ENCODE measurements at regions not wholly inside any gene's neighbourhood (a gene's known extent, or its start where the extent isn't known, plus 50 kb on each side); places are given as distances from the start of the nearest gene placed in this dataset.

DNA sequence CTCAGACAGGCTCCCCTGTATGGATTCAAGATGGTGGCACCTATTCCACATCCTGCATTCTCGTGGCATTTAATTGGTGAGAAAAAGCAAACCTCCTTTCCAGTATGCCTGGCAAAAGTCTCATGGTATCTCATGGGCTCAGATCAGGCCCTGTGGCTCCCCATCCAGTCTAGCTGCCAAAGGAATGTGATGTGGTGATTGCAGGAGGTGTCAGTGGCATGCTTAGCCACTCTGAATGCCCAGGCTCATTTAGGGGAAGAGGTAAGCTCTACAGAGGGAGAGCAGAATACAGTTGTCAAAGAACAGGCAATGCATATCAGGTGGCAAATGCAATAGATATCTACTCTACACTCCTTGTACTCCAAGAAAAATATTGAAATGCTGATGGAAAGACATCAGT, 146.7 kb downstream of the SPATA19 start:
- Mint-ChIP-seq H3K9me3 (no peaks in the 10 kb centered on the region), H3K4me3 (no peak overlapping the region), H3K4me1 (no peaks in the 10 kb centered on the region), H3K36me3 (no peaks in the 10 kb centered on the region), H3K27me3 (no peaks in the 10 kb centered on the region), H3K27ac (no peak overlapping the region)
- ATAC-seq (ENCODE audit: low read depth) = no peak
- POLR2A ChIA-PET = no interaction called here
- DNase-seq = no peak

DNA sequence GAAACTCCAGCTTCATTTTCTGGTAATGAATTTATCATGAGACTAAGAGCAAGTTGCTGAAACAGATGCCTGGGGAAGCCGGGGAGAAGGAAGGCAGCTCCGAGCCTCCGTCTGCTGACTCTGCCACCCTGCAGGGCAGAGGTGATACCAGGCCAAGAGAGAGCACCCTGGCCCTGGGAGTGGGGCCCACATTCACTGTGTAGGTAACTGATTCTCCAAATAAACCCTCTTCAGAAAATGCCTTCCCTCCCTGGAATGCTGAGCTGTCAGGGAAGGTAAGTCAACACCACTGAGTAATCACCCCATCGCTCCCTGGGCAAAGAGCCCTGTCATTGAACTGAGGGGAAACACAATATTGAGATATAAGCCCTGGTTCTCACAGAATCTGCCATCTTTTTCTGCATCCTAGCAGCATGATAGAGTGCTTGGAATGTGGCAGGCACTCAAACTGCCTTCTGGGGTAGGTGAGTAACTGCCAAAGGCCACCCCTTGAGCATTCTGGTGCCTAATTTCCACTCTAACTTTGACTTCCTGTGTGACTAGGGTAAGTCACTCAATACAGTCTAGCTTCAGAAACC, 147.6 kb downstream of the SPATA19 start:
- no peaks in the 10 kb centered on the region for H3K4me1 Mint-ChIP-seq
- no peaks in the 10 kb centered on the region for H3K27me3 Mint-ChIP-seq
- DNase-seq (no peak), ATAC-seq (ENCODE audit: low read depth) (no peak)
- no peaks in the 10 kb centered on the region for H3K9me3 Mint-ChIP-seq
- H3K27ac Mint-ChIP-seq = no peak overlapping the region
- no peak overlapping the region for H3K4me3 Mint-ChIP-seq
- no peaks in the 10 kb centered on the region for H3K36me3 Mint-ChIP-seq
- POLR2A ChIA-PET = no interaction called here

DNA sequence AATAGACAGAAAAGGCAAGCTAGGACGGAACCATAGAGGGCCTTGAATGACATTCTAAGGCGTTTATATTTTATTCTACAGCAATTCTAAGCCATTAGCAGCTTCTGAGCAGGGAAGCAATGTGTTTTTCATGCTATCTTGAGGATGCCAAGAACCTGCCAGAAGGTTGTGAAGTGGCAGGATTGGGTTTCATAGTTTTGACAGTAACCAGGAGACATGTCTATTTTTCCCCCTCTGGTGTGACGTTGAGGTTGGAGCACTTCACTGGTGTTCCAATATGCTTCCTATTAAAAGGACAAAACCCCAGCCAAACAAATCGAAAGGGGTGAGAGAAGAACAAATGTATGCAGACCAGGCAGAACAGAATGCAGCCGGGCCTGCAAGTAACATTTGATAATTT, 148.2 kb downstream of the SPATA19 start:
- DNase-seq (no peak), ATAC-seq (ENCODE audit: low read depth) (no peak)
- H3K27ac Mint-ChIP-seq = no peak overlapping the region
- POLR2A ChIA-PET = no interaction called here
- H3K4me3 Mint-ChIP-seq = no peak overlapping the region
- no peaks in the 10 kb centered on the region for H3K9me3 Mint-ChIP-seq
- no peaks in the 10 kb centered on the region for H3K27me3 Mint-ChIP-seq
- no peaks in the 10 kb centered on the region for H3K36me3 Mint-ChIP-seq
- no peaks in the 10 kb centered on the region for H3K4me1 Mint-ChIP-seq

DNA sequence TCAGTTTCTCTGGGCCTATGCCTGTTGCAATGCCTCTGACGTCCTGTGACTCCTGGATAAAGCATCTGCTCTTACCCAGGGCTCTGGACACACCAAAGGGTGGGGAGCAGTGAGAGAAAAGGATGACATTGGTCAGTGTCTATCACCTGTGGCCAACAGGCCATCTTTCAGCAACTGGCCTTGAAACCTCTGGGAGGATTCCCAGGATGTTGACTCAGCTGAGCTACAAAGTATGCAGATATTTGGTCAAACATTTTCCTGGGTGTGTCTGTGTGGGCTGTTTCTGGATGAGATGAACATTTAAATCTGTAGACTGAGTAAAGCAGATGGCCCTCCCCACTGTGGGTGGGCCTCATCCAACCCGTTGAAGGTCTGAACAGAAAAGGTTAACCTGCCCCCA, 149.9 kb downstream of the SPATA19 start:
- H3K4me3 Mint-ChIP-seq = no peak overlapping the region
- ATAC-seq (ENCODE audit: low read depth) (no peak), DNase-seq (no peak)
- no peaks in the 10 kb centered on the region for H3K36me3 Mint-ChIP-seq
- no peaks in the 10 kb centered on the region for H3K4me1 Mint-ChIP-seq
- H3K9me3 Mint-ChIP-seq = no peaks in the 10 kb centered on the region
- H3K27me3 Mint-ChIP-seq = no peaks in the 10 kb centered on the region
- POLR2A ChIA-PET = no interaction called here
- no peak overlapping the region for H3K27ac Mint-ChIP-seq

DNA sequence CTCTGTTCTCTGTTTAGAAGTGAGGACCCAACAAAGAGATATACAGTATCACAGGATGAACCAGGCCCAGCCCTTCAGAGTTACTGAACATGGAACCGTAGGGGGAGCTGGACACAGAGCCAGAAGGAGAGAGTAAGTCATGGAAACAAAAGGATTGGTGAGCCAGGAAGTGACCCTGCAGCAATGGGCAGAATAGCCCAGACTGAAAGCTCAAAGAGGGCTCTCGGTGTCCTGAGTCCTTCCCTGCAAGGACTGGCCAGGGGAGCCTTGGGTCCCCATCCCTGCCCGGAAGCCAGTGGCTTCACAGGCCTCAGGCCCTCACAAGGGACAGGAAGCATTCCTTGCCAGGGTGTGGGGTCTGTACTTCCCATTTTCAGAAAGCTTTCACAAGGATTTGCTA, 150.6 kb downstream of the SPATA19 start:
- Mint-ChIP-seq H3K27ac (no peak overlapping the region), H3K4me1 (no peaks in the 10 kb centered on the region), H3K4me3 (no peak overlapping the region), H3K36me3 (no peaks in the 10 kb centered on the region), H3K27me3 (no peaks in the 10 kb centered on the region), H3K9me3 (no peaks in the 10 kb centered on the region)
- DNase-seq (no peak), ATAC-seq (ENCODE audit: low read depth) (no peak)
- POLR2A ChIA-PET = no interaction called here

DNA sequence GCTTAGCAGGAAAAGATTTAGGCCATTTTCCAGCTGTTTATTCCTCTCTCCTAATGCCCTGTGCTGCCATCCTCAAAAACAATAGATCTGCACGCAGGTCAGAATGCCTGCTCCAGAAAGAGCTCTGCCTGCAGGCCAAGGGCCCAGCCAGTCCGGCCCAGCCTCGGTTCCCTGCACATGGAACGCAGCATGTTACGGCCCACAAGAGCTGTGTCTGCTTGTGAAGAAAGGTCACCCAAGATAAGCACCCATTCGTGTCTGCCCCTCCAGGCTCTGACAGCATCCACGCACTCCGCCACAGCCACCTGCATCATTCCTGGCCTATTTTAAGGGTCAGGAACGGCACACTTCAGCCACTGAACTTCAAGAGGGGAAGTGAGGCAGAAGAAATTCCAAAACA, 152.2 kb downstream of the SPATA19 start:
- DNase-seq (no peak), ATAC-seq (ENCODE audit: low read depth) (no peak)
- no peak overlapping the region for H3K4me3 Mint-ChIP-seq
- no peaks in the 10 kb centered on the region for H3K36me3 Mint-ChIP-seq
- peaks cover 2% of the 10 kb centered on the region for H3K27me3 Mint-ChIP-seq
- H3K4me1 Mint-ChIP-seq = no peaks in the 10 kb centered on the region
- POLR2A ChIA-PET = no interaction called here
- H3K9me3 Mint-ChIP-seq = no peaks in the 10 kb centered on the region
- H3K27ac Mint-ChIP-seq = no peak overlapping the region

DNA sequence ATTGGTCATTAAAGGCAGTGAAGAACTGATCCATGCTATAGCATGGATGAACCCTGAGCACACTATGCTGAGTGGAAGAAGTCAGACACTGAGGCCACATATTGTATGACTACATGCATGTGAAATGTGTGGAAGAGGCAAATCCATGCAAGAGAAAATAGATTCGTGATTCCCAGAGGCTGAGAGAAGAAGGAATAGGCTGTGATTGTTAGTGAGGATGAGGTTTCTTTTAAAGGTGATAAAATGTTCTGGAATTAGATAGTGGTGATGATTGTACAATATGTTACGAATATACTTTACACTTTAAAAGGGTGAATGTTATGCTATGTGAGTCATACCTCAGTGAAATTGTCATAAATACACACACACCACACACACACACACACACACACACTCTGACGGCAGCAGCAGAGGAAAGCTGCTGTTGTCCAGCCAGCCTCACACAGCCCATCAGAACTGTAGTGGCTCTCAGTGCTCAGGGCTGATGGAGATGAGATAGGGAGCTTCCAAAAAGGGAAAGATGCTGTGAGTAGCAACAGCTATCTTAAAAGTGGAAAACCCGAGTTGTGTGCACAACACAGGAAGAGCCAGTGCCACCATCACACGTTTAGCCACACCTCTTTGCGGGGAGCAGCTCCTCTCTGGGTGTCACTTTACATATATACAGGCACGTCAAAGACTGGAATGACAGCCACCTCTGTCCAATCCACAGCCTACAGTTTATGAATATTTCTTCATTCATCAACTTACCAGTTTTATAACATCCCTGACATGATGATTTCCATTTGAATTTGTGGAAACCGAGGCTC, 153.0 kb downstream of the SPATA19 start:
- DNase-seq = no peak
- Mint-ChIP-seq H3K9me3 (no peaks in the 10 kb centered on the region), H3K4me3 (no peak overlapping the region), H3K4me1 (no peaks in the 10 kb centered on the region), H3K27ac (no peak overlapping the region), H3K36me3 (no peaks in the 10 kb centered on the region), H3K27me3 (peaks cover 2% of the 10 kb centered on the region)
- ATAC-seq (ENCODE audit: low read depth) = no peak
- POLR2A ChIA-PET = no interaction called here

DNA sequence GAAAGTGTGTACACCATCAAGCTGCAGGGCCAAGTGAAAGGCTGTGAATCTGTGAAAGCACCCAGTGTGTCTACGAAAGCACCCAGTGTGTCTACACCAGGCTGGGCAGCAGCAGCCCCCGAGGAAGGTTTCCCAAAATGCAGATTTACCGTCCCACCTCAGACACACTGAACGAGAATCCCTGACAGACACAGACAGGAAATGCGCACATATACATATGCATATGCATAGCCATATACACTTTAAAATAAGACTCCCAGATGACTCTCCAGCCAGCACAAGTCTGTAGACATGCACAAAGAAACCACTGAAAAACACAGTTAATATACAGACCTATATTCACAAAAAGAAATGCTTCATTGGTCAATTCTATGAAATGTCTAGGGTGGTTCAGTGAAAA, 155.5 kb upstream of the OPCML start:
- H3K27me3 Mint-ChIP-seq = peaks cover 2% of the 10 kb centered on the region

DNA sequence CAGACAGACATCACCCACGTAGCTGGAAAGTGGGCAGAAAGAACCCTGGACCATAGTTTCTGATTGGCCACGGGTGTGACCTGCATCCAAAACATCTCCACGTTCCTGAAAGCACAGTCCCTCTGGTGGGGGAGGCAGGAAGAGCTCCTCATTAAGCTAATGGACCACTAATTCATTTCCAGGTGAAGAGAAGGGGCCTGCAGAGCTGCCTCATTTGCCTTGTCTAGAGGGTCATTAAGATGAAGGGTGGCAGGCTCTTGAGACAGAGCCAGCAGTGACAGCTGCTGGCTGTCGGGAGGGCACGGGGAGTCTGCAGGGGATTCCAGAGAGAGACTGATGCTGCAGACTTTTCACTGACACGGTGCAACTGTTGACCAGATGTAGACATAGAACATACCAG, 149.6 kb upstream of the OPCML start:
- H3K36me3 Mint-ChIP-seq = no peaks in the 10 kb centered on the region
- H3K9me3 Mint-ChIP-seq = no peaks in the 10 kb centered on the region
- POLR2A ChIA-PET = no interaction called here
- ATAC-seq (ENCODE audit: low read depth) (no peak), DNase-seq (no peak)
- no peaks in the 10 kb centered on the region for H3K4me1 Mint-ChIP-seq
- no peak overlapping the region for H3K27ac Mint-ChIP-seq
- H3K27me3 Mint-ChIP-seq = peaks cover 2% of the 10 kb centered on the region
- no peak overlapping the region for H3K4me3 Mint-ChIP-seq

More for the DNA sequence above, 155.5 kb upstream of the OPCML start:
- H3K9me3 Mint-ChIP-seq = no peaks in the 10 kb centered on the region
- H3K4me1 Mint-ChIP-seq = no peaks in the 10 kb centered on the region
- no peak overlapping the region for H3K4me3 Mint-ChIP-seq
- ATAC-seq (ENCODE audit: low read depth) (no peak), DNase-seq (no peak)
- no peak overlapping the region for H3K27ac Mint-ChIP-seq
- no peaks in the 10 kb centered on the region for H3K36me3 Mint-ChIP-seq
- POLR2A ChIA-PET = no interaction called here

DNA sequence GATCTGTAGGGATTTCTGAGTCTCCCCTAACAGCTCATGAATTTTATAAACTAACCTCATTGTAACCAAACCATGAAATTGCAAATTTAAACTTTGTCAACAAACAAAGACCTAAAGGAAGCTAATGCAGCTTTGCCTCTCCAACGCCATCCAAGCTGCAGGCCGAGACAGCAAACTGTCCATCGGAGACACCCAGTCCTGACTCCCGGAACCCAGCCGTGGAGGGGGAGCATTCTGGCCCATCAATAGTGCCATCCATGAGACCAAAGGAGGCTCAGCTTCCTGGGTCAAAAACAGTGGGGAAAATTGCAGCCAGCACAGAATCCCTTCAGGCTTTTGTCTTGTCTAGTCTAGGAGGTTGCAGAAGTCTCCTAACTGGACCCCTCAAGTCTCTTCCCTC, 147.6 kb upstream of the OPCML start:
- Mint-ChIP-seq H3K36me3 (no peaks in the 10 kb centered on the region), H3K27ac (no peak overlapping the region), H3K4me1 (no peaks in the 10 kb centered on the region), H3K9me3 (no peaks in the 10 kb centered on the region), H3K27me3 (peaks cover 6% of the 10 kb centered on the region), H3K4me3 (no peak overlapping the region)
- DNase-seq (no peak), ATAC-seq (ENCODE audit: low read depth) (no peak)
- POLR2A ChIA-PET = no interaction called here

DNA sequence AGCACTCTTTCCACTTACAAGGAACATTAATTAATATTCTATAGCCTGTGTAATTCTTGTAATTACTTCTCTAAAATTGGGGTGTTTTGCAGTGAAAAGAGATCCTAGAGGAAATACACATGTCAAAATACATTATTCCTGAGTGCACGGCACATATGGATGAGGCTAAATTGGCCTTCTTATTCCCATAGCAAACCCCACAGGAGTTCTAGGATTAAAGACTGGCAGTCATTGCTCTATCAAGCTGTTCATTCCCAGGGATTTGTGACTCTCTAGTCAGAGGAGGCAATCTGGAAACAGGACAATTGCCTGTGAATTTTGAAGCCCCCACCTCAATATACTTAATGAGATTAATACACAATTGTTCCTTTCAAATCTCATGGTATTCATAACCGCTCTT, 145.9 kb upstream of the OPCML start:
- no peaks in the 10 kb centered on the region for H3K9me3 Mint-ChIP-seq
- POLR2A ChIA-PET = no interaction called here
- H3K4me1 Mint-ChIP-seq = no peaks in the 10 kb centered on the region
- no peaks in the 10 kb centered on the region for H3K36me3 Mint-ChIP-seq
- ATAC-seq (ENCODE audit: low read depth) = no peak
- no peak overlapping the region for H3K27ac Mint-ChIP-seq
- peaks cover 6% of the 10 kb centered on the region for H3K27me3 Mint-ChIP-seq
- no peak overlapping the region for H3K4me3 Mint-ChIP-seq
- no peak for DNase-seq

DNA sequence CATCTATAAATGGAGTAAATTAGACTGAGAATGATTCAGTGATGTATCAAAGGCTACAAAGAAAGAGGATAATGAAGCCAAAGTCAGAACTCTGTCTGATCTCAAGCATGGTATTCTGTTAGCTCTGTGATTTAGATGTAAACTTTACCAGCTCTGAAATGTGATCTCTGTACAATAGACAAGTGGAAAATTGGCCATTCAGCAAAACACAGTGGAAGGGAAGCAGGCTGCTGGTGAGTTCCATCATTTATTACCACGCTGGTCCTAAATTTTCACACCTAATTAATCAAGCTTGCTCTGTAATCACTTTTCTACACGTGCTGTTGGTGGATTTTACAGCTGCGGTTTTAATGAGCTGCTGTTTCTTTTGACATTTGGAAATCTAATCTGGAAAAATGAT, 145.1 kb upstream of the OPCML start:
- H3K36me3 Mint-ChIP-seq = no peaks in the 10 kb centered on the region
- no peak for DNase-seq
- POLR2A ChIA-PET = no interaction called here
- peaks cover 6% of the 10 kb centered on the region for H3K27me3 Mint-ChIP-seq
- ATAC-seq (ENCODE audit: low read depth) = no peak
- no peaks in the 10 kb centered on the region for H3K4me1 Mint-ChIP-seq
- no peak overlapping the region for H3K4me3 Mint-ChIP-seq
- H3K9me3 Mint-ChIP-seq = no peaks in the 10 kb centered on the region
- H3K27ac Mint-ChIP-seq = no peak overlapping the region

DNA sequence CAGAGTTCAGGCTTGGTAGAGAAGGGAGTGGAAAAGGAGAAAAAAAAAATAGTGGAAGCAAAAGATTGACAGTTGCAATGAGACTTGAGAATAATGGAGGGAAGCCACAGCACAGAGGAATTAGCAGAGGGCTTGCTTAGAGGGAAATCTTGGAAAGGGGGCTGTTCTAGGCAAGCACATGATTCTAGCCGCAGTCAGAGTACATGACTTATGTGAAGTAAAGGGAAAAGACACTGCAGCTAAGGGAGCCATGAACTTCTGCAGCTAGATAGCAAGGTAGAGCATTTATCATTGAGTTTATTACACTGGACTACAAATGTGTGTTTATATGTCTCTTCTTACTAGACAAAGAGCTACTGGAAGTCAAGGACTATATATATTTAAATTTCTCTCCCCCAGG, 144.0 kb upstream of the OPCML start:
- DNase-seq = no peak
- H3K4me1 Mint-ChIP-seq = no peaks in the 10 kb centered on the region
- peaks cover 6% of the 10 kb centered on the region for H3K27me3 Mint-ChIP-seq
- H3K27ac Mint-ChIP-seq = no peak overlapping the region
- POLR2A ChIA-PET = no interaction called here
- H3K4me3 Mint-ChIP-seq = no peak overlapping the region
- no peaks in the 10 kb centered on the region for H3K36me3 Mint-ChIP-seq
- no peaks in the 10 kb centered on the region for H3K9me3 Mint-ChIP-seq
- ATAC-seq (ENCODE audit: low read depth) = no peak

DNA sequence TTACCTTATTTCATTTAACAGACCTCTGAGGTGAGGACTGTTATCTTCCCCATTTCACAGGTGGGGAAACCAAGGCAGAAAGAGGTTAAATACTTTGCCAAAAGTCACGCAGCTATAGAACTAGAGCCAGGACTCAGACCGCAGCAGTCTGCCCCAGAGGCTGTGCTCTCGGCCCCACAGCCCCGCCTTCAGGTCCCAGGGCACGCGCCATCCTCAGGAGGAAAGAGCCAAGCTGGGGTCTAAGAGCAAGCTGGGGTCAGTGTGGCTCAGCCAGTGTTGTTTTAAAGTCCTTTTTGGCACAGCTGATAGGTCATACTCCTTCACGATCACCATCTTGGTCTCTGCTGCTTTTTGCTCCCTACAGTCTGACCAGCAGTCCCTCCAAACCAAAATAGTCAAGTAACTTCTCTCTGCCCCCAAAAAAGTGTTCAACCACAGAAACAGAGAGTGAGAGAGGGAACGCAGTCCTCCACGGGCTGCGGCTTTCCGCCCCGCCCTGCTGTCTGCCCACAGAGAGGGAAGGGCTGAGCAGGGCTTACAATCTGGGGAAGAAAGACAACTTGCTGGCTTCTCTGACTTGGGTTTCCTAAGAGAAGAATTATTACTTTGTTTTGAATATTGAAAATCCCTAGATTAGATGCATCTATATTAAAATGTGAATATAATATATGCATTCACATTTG, 137.2 kb upstream of the OPCML start:
- POLR2A ChIA-PET = no interaction called here
- Mint-ChIP-seq H3K4me3 (no peak overlapping the region), H3K27me3 (peaks cover 4% of the 10 kb centered on the region), H3K4me1 (peaks cover 2% of the 10 kb centered on the region), H3K36me3 (no peaks in the 10 kb centered on the region), H3K9me3 (no peaks in the 10 kb centered on the region), H3K27ac (no peak overlapping the region)
- DNase-seq (no peak), ATAC-seq (ENCODE audit: low read depth) (no peak)
